Posterior vena cava (tissue), 2 donors: ENCODE measurements at regions not wholly inside any gene's neighbourhood (a gene's known extent, or its start where the extent isn't known, plus 50 kb on each side); places are given as distances from the start of the nearest gene placed in this dataset.
"Not testable (repeated sequence)": the region's sequence is repeated elsewhere in the genome, so short reads cannot be mapped to it uniquely, and the experiment has no call there.

ENCODE experiments used
- DNase-seq: peaks from one replicate; pipeline ENCODE4 v3.0.0-alpha.2; 2020; ENCODE audit warnings: low spot score
- intact Hi-C, 2 donors: fragments of 100-400 bp; cut with DNase I; formaldehyde crosslinking; loops; one replicate each; pipeline versions ENCODE4 v1.14.1 to v1.14.2; 2022 to 2023
- donor health status: DM: yes; HTN: yes; CAD: no.
- donor health status: DM: yes; HTN: yes; CAD: no.

DNA sequence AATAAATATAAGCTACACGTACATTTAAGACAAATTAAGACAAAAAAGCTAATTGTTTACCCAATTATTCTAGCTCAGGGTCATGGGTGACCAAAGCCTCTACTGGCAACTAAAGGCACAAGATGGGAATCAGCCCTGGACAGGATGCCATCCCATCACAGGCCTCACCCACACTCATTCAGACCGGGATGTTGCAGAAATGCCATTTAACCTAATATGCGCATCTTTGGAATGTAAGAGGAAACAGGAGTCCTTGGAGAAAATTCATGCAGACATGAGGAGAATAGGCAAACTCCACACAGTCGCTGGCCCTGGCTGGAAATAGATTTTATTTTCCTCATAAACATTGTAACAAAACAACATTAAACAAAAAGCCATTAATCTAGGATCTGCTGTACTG is 2003.8 kb upstream of the CDH9 start:
- DNase-seq, result no peak

GRCh38 chr5:29040404-29040803 is 2002.0 kb upstream of the CDH9 start:
- intact Hi-C loops, result no loop called here
- no peak for DNase-seq

More for the DNA sequence above, 2003.8 kb upstream of the CDH9 start:
- intact Hi-C loops, result no loop called here

GRCh38 chr5:29039994-29040393 is 2001.6 kb upstream of the CDH9 start:
- intact Hi-C loops, result no loop called here
- no peak for DNase-seq

DNA sequence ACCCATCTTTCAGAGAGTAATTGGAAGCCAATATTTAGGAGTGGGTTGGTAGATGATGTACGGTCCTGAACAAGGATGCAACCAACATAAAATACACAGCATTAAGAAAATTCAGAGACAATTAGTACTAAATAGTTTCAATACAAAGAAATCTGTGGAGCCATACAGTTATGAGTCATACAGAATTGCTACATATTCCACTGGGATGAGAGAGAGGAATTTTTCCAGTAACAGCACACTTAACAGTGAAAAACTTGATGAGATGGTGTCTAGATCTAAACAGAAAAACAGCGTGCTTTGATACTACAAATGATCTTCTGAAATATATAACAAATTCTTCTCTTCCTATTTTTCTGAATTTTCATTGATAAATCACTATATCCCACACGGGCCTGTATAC is 1999.3 kb upstream of the CDH9 start:
- intact Hi-C loops, result no loop called here
- no peak for DNase-seq

- intact Hi-C loops, result no loop called here
- no peak for DNase-seq
Observed at GRCh38 chr5:29024052-29024451, 1985.7 kb upstream of the CDH9 start.

DNA sequence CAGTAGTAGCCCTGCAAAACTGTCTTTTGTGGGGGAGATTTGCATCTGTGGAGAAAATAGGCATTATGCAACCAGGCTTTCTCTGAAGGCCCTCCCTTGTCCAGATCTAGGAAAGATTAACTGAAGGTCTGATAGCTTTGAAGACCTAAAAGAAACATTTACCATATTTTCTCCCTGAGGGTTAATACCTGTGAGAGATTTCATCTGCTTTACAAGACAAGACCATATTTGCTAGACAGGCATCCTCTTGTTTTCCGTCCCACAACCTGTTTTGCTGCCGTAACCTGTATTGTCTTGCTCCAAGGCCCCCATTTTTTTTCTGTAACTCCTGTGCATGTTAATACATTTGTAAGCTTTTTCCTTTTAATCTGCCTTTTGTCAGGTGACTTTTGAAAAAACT is 1985.2 kb upstream of the CDH9 start:
- intact Hi-C loops, result no loop called here
- DNase-seq, result no peak

DNA sequence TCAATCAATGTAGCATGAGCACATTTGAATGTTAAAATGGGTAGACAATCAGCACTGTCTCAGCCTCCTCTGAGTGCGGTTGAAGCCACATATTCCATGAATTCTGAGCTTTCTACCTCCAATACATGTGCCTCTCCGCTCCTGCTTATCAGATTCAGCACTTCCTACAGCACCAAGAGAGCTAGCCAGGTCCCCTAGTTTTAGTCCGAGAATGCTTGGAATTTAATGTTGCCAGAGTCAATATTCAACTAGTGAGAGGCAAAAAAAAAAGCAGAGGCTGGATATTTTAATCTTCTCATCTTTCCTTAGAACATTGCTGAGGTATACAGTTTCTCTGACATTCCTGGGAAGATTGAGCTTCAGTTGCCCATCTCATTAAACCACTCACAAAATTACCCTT is 1979.1 kb upstream of the CDH9 start:
- intact Hi-C loops, result no loop called here
- DNase-seq, result no peak

DNA sequence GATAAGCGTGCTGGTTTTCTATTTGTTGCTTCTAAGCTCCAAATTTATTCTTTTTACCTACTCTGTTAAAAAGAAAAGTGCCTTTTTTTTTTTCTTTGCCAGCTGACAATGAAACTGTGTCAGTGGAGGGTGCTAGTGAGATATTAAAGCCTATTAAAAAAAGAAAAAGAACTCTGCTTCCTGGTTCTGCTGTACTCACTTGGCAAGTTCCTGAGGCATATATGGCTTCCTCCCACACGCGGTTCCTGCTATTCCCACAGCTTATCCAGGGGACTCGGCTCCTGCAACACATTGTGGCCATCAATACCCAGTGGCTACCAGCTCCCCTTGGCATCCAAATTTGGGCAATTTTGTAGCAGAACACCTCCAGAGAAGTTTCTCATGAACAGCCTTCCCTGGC is 1977.7 kb upstream of the CDH9 start:
- no peak for DNase-seq
- intact Hi-C loops, result no loop called here

DNA sequence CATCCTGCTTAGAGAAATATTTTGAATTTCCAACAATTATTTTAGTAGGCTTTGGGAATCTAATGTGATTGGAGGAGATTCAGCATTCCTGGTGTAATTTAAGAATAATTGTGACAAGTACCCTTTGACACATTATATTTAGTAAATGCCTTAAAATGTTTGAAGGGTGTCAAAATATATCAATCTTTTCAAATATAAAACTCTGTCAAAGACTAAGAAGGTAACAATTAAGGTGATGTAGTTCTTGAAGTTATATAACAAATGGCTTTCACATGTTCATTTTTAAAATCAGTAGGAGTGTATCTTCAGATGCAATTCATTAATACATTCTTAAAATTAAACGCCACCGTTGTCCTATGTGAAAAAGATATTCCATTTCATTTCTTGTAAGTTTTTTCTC is 1977.1 kb upstream of the CDH9 start:
- DNase-seq, result no peak
- intact Hi-C loops, result no loop called here

GRCh38 chr5:29005386-29005785 is 1967.0 kb upstream of the CDH9 start:
- no peak for DNase-seq
- intact Hi-C loops, result no loop called here

GRCh38 chr5:29002481-29002880 is 1964.1 kb upstream of the CDH9 start:
- intact Hi-C loops, result no loop called here
- no peak for DNase-seq

GRCh38 chr5:29001666-29002065 is 1963.3 kb upstream of the CDH9 start:
- intact Hi-C loops, result no loop called here
- no peak for DNase-seq

GRCh38 chr5:28984639-28985038 is 1946.3 kb upstream of the CDH9 start:
- DNase-seq, result no peak
- intact Hi-C loops, result no loop called here

GRCh38 chr5:28975508-28975907 is 1937.1 kb upstream of the CDH9 start:
- no peak for DNase-seq
- intact Hi-C loops, result no loop called here

DNA sequence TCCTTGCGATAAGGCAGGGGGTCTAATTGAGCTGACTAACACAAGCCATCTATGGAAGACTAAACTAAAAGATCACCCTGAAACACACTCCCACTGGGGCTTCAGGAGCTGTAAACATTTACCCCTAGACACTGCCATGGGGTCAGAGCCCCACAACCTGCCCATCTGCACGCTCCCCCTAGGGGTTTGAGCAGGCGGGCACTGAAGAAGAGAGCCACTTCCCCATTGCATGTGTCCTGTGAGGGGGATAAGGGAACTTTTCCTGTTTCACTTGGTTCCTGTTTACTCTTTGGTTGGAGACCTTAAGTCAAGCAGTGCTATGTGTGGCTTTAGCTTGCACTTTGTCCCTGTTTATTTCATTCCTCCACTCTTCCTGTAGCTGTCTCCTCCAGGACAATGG is 1929.5 kb upstream of the CDH9 start:
- DNase-seq, result no peak
- intact Hi-C loops, result no loop called here

GRCh38 chr5:28961816-28962215 is 1923.4 kb upstream of the CDH9 start:
- DNase-seq, result no peak
- intact Hi-C loops, result no loop called here

DNA sequence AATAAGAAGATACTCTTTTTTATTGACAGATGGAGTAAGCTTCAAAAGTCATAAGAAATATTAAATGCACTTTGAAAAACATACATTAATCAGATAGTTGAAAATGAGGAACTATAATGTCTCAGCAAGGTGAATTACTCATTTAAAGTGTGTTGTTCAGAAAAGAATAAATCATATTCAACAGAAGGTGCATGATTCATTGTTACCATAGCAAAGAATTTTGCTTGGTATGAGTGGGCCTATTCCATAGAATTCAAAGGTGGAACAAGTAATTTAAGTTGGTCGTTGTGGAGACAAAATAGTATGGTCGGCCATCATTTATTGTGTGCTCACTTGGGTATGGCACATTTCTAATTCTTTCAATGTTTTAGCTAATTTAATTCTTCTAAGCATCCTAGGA is 1920.2 kb upstream of the CDH9 start:
- intact Hi-C loops, result no loop called here
- no peak for DNase-seq

DNA sequence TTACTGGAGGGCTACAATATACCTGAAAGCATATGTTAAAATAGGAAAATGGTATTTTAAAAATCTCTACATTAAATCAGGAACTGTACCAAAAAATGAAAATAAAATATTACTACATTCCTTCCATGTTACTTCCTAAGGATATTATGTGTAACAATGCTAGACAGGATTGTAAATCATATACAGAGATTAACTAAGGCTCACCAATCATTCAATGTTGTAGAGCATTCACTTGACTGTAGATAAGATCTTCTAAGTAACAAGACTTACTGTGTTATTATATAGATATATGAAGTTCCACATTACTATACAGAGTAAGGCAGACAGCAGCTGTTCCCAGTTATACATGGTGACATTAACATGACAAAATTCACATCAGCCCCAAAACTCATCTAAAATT is 1919.1 kb upstream of the CDH9 start:
- intact Hi-C loops, result no loop called here

GRCh38 chr5:28954074-28954473 is 1915.7 kb upstream of the CDH9 start:
- no peak for DNase-seq
- intact Hi-C loops, result loop anchor here in 1 of 2 donors (2.0 kb wide), 1 partner anchor 51 kb away; no protein-coding TSS in a partner anchor

More for the DNA sequence above, 1919.1 kb upstream of the CDH9 start:
- DNase-seq, result no peak

GRCh38 chr5:28947865-28948264 is 1909.5 kb upstream of the CDH9 start:
- intact Hi-C loops, result no loop called here

DNA sequence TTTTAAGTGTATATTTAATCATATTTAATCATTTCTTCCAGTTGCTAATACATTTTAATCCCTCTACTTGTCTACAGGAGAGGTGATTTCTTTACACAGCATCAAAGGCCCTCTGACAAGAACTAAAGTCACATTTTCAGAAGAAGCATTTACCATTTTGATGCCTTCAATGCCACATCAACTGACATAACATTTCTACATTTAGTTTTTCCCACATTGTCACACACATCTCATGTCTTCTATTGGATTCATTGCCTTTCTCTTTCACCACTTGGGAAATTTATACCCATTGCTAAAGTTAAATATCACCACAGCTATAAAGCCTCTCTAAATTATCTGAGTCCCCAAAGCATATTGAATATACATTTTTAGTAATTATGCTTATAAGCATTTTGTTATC is 1907.5 kb upstream of the CDH9 start:
- intact Hi-C loops, result loop anchor here in 1 of 2 donors (1.0 kb wide), 1 partner anchor 27 kb away; no protein-coding TSS in a partner anchor
- no peak for DNase-seq

More at GRCh38 chr5:28947865-28948264, 1909.5 kb upstream of the CDH9 start:
- no peak for DNase-seq

DNA sequence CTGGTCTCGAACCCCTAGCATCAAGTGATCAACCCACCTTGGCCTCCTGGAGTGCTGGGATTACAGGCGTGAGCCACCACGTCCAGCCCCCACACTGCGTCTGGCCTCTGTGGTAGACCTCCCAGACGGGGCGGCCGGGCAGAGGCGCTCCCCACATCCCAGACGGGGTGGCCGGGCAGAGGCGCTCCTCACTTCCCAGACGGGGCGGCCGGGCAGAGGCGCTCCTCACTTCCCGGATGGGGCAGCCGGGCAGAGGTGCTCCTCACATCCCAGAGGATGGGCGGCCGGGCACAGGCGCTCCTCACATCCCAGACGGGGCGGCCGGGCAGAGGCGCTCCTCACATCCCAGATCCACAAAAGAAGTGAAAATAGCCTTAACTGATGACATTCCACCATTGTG is 1891.0 kb upstream of the CDH9 start:
- DNase-seq, intact Hi-C loops: not testable (repeated sequence)
